ENCODE measurements at regions not wholly inside any gene's neighbourhood (a gene's known extent, or its start where the extent isn't known, plus 50 kb on each side); places are given as distances from the start of the nearest gene placed in this dataset.

DNA sequence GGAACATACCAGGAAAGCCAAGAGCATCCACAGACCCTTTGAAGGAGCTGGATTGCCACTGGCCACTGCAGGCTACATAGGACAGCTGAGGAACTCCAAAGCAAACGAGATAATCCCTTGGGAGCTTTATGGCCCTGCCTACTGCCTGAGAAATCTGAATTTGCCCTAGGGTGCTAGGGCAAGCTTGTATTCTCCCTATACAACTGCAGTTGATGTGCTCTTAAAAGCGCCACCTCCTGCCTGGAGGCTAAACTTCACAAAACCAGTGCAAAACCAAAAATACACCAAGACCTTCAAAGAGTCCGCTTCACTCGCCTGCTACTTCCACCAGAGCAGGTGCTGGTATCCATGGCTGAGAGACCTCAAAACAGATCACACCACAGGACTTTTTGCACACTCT lies 99.6 kb upstream of the KRR1 start:
- no peak for TF ChIP-seq MAZ (IDR thresholded peaks at IDR 0.05; ENCODE audit: borderline replicate concordance, low read depth, low read length)
- no peak for TF ChIP-seq CTCF (conservative IDR thresholded peaks at IDR 0.05; ENCODE audit: low read depth, low read length)
- no peak for TF ChIP-seq CEBPB (IDR thresholded peaks at IDR 0.05; ENCODE audit: low read depth, low read length)
- TF ChIP-seq MAFK (IDR thresholded peaks at IDR 0.05; ENCODE audit: low read depth, low read length): no peak
- no peak for TF ChIP-seq RAD21 (IDR thresholded peaks at IDR 0.05; ENCODE audit: low read length)
- TF ChIP-seq POLR2A (IDR thresholded peaks at IDR 0.05; ENCODE audit: low read depth, low read length): no peak
- TF ChIP-seq RFX5 (IDR thresholded peaks at IDR 0.05; ENCODE audit: low read depth, low read length): no peak
- TF ChIP-seq MXI1 (IDR thresholded peaks at IDR 0.05; ENCODE audit: borderline replicate concordance, low read depth, low read length): no peak
- TF ChIP-seq, protein P1, sequence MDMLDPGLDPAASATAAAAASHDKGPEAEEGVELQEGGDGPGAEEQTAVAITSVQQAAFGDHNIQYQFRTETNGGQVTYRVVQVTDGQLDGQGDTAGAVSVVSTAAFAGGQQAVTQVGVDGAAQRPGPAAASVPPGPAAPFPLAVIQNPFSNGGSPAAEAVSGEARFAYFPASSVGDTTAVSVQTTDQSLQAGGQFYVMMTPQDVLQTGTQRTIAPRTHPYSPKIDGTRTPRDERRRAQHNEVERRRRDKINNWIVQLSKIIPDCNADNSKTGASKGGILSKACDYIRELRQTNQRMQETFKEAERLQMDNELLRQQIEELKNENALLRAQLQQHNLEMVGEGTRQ (IDR thresholded peaks at IDR 0.05; ENCODE audit: low read depth, low read length): no peak
- TF ChIP-seq ELK1 (IDR thresholded peaks at IDR 0.05; ENCODE audit: borderline replicate concordance, low read depth, low read length): no peak
- no peak for TF ChIP-seq RCOR1 (IDR thresholded peaks at IDR 0.05; ENCODE audit: insufficient replicate concordance, low read length)
- no peak for TF ChIP-seq CHD1 (IDR thresholded peaks at IDR 0.05; ENCODE audit: low read depth, low read length)
- no peak for TF ChIP-seq FOS (IDR thresholded peaks at IDR 0.05; ENCODE audit: low read depth, low read length)
